CD14-positive monocyte (primary cell): ENCODE measurements at regions not wholly inside any gene's neighbourhood (a gene's known extent, or its start where the extent isn't known, plus 50 kb on each side); places are given as distances from the start of the nearest gene placed in this dataset.
A peak's percentile ranks its signal among the peaks of the same experiment; 100 is the strongest.

Experiments
- DNase-seq, 3 donors: peaks; one replicate each; pipeline ENCODE4 v3.0.0-alpha.2; 2011 to 2022
- H2AFZ ChIP-seq: 2 replicates; pipeline ENCODE4 v1.6.0; 2012; ENCODE audit warnings: mild to moderate bottlenecking, low read depth, low read length, inconsistent platforms; ENCODE audit not compliant: insufficient read depth, poor library complexity, severe bottlenecking
- H3K27ac ChIP-seq, 2 donors: 1 replicate in 1 of 2; 2 replicates in 1 of 2; pipeline ENCODE4 v1.5.1; 2012 to 2013; ENCODE audit warnings: low read length in 2 of 2, control low read depth in 1 of 2, inconsistent platforms in 1 of 2, low read depth in 1 of 2, mild to moderate bottlenecking in 1 of 2
- H3K27me3 ChIP-seq, 2 donors: one replicate each; pipeline versions ENCODE4 v1.6.0 to v1.6.1; 2011 to 2013; ENCODE audit warnings: low read length in 2 of 2; ENCODE audit not compliant: control insufficient read depth in 2 of 2, insufficient read depth in 2 of 2
- H3K36me3 ChIP-seq, 2 donors: replicated peaks in 1 of 2; 1 replicate in 1 of 2; 2 replicates in 1 of 2; pipeline versions ENCODE4 v1.5.1 to v1.6.1; 2012 to 2013; ENCODE audit warnings: low read length in 2 of 2, control low read depth in 1 of 2, inconsistent platforms in 1 of 2, mild to moderate bottlenecking in 1 of 2; ENCODE audit not compliant: insufficient read depth in 2 of 2, control insufficient read depth in 1 of 2
- H3K4me1 ChIP-seq, 2 donors: 1 replicate in 1 of 2; 2 replicates in 1 of 2; pipeline versions ENCODE4 v1.5.1 to v1.6.1; 2012 to 2013; ENCODE audit warnings: low read length in 2 of 2, control low read depth in 1 of 2, inconsistent platforms in 1 of 2, mild to moderate bottlenecking in 1 of 2, moderate library complexity in 1 of 2; ENCODE audit not compliant: insufficient read depth in 2 of 2, control insufficient read depth in 1 of 2
- H3K4me2 ChIP-seq: replicated peaks from 2 replicates; pipeline ENCODE3; 2012; ENCODE audit warnings: low read length, moderate library complexity, mild to moderate bottlenecking; ENCODE audit not compliant: poor library complexity, severe bottlenecking; ENCODE audit errors: extremely low read depth
- H3K4me3 ChIP-seq, 3 experiments: fragments of 200-600 bp in 1 of 3; sonication (generic) in 1 of 3; replicated peaks in 1 of 3; 1 replicate in 2 of 3; 2 replicates in 1 of 3; pipeline ENCODE4 v1.5.1; 2011 to 2013; ENCODE audit warnings: low read length in 3 of 3, mild to moderate bottlenecking in 3 of 3, control low read depth in 2 of 3, low read depth in 2 of 3, inconsistent platforms in 1 of 3, moderate library complexity in 1 of 3
- H3K79me2 ChIP-seq: 2 replicates; pipeline ENCODE4 v1.6.0; 2012; ENCODE audit warnings: mild to moderate bottlenecking, control low read depth, inconsistent platforms, low read length, moderate library complexity; ENCODE audit not compliant: insufficient read depth
- H3K9ac ChIP-seq: 2 replicates; pipeline ENCODE4 v1.6.0; 2017; ENCODE audit warnings: low read length, mild to moderate bottlenecking; ENCODE audit not compliant: insufficient read depth, poor library complexity, severe bottlenecking
- H3K9me3 ChIP-seq, 2 donors: replicated peaks in 1 of 2; 1 replicate in 1 of 2; 2 replicates in 1 of 2; pipeline versions ENCODE4 v1.5.1 to v1.6.1; 2012 to 2013; ENCODE audit warnings: low read length in 2 of 2, control low read depth in 1 of 2; ENCODE audit not compliant: control insufficient read depth in 1 of 2, insufficient read depth in 1 of 2
- H4K20me1 ChIP-seq: 2 replicates; pipeline ENCODE4 v1.6.0; 2012; ENCODE audit warnings: mild to moderate bottlenecking, low read length, control low read depth, moderate library complexity; ENCODE audit not compliant: insufficient read depth
- H3K27ac Mint-ChIP-seq, 7 donors: one replicate each; pipeline ENCODE4 v1.8.0; 2020; ENCODE audit warnings: mild to moderate bottlenecking in 7 of 7, mixed read lengths in 7 of 7, moderate library complexity in 6 of 7, inconsistent platforms in 2 of 7
- H3K27me3 Mint-ChIP-seq, 3 donors: one replicate each; pipeline ENCODE4 v1.8.0; 2021 to 2022; ENCODE audit warnings: low read depth in 3 of 3, mild to moderate bottlenecking in 3 of 3, mixed read lengths in 3 of 3, moderate library complexity in 3 of 3, inconsistent platforms in 1 of 3
- H3K36me3 Mint-ChIP-seq, 2 donors: one replicate each; pipeline ENCODE4 v1.8.0; 2020; ENCODE audit warnings: mixed read lengths in 2 of 2, inconsistent platforms in 1 of 2, mild to moderate bottlenecking in 1 of 2
- H3K4me1 Mint-ChIP-seq: one replicate; pipeline ENCODE4 v1.8.0; 2020; ENCODE audit warnings: mild to moderate bottlenecking, mixed read lengths
- H3K4me3 Mint-ChIP-seq, 2 donors: one replicate each; pipeline ENCODE4 v1.8.0; 2020; ENCODE audit warnings: mild to moderate bottlenecking in 2 of 2, mixed read lengths in 2 of 2, moderate library complexity in 1 of 2
- H3K9me3 Mint-ChIP-seq, 7 donors: one replicate each; pipeline ENCODE4 v1.8.0; 2020 to 2022; ENCODE audit warnings: mixed read lengths in 7 of 7, mild to moderate bottlenecking in 6 of 7, moderate library complexity in 6 of 7, inconsistent platforms in 2 of 7
- WGBS: methylation state at CpG from one replicate; pipeline ENCODE4 v1.1.5; 2013; ENCODE audit warnings: missing lambda C conversion rate; ENCODE audit not compliant: insufficient coverage; 5-methylcytosine and 5-hydroxymethylcytosine counted together
- intact Hi-C, 2 donors: fragments of 100-400 bp; cut with micrococcal nuclease; formaldehyde crosslinking; loops; one replicate each; pipeline versions ENCODE4 v1.15.0 to v1.15.1; 2023
- TF ChIP-seq, protein P1 (sequence below): fragments of 200-600 bp; IDR thresholded peaks from one replicate; pipeline ENCODE4 v1.8.0; 2022; ENCODE audit warnings: antibody characterized with exemption, mild to moderate bottlenecking

DNA sequence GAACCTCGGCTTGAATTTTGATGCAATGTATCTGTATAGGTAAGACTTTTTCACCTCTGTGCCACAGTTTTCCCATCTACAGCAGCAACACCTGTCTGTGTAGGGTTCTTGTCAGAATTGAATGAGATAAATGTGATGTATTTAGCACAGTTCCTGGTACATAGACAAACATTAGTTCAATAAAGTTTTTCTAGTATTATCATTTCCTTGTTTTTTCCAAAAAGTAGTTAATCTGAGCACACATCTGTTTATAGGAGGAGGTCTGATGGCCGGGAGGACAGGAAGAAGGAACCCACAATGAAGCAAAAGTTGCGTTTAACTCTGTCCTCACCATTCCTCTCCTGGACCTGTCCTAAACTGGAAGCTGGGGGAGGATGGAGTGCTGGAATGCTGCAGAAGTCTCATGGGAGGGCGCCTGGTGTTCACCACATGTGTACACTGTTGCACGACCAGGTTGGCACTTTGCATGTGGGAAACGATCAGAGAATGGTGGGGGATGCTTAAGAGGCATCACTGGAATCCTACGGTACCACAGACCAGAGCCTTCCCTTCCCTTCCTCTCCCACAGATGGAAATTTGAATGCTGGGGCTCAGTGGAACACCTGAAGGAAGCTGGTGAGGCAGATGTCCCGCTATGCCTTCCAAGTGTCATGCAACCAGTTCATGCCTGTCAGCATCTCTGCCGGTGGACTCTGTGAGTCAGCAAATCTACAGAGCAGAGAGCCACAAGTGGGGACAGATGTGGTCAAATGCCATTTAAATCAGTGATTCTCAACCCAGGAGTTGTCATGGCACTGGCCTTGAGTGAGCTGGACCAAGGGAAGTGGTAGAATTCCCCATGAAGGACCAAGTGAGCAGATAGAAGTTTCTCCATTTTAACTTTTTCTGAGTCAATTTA, 315.6 kb downstream of the DLEU7 start:
- Mint-ChIP-seq H3K4me3 (peak overlapping the region; percentile 47 to 61), H3K4me1 (peaks cover 44% of the 10 kb centered on the region), H3K27ac (peak overlapping the region in 2 of 7 donors; percentile 11 to 36), H3K36me3 (no peaks in the 10 kb centered on the region), H3K9me3 (no peaks in the 10 kb centered on the region), H3K27me3 (peaks cover 0 to 2% (median 0%) of the 10 kb centered on the region in 3 donors)
- no peak overlapping the region for H3K9ac ChIP-seq
- TF ChIP-seq, protein P1, sequence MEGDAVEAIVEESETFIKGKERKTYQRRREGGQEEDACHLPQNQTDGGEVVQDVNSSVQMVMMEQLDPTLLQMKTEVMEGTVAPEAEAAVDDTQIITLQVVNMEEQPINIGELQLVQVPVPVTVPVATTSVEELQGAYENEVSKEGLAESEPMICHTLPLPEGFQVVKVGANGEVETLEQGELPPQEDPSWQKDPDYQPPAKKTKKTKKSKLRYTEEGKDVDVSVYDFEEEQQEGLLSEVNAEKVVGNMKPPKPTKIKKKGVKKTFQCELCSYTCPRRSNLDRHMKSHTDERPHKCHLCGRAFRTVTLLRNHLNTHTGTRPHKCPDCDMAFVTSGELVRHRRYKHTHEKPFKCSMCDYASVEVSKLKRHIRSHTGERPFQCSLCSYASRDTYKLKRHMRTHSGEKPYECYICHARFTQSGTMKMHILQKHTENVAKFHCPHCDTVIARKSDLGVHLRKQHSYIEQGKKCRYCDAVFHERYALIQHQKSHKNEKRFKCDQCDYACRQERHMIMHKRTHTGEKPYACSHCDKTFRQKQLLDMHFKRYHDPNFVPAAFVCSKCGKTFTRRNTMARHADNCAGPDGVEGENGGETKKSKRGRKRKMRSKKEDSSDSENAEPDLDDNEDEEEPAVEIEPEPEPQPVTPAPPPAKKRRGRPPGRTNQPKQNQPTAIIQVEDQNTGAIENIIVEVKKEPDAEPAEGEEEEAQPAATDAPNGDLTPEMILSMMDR = no peak
- peak overlapping the region; percentile 46 for H3K4me2 ChIP-seq
- WGBS = 15% methylated on average over 2 of the region's 9 CpGs
- no peak overlapping the region for H3K27ac ChIP-seq
- peaks cover 19 to 32% of the 10 kb centered on the region in 2 donors for H3K4me1 ChIP-seq
- no peaks in the 10 kb centered on the region for H3K79me2 ChIP-seq
- H2AFZ ChIP-seq = peak overlapping the region; percentile 55
- no peaks in the 10 kb centered on the region for H3K36me3 ChIP-seq
- peak overlapping the region in 2 of 3 experiments; percentile 11 to 40 for H3K4me3 ChIP-seq
- peak in 1 of 3 donors; percentile 38 for DNase-seq
- no peaks in the 10 kb centered on the region for H4K20me1 ChIP-seq
- no peaks in the 10 kb centered on the region for H3K27me3 ChIP-seq
- H3K9me3 ChIP-seq = no peaks in the 10 kb centered on the region
- intact Hi-C loops = loop anchor here in 1 of 2 donors (10.0 kb wide), 1 partner anchor 213 kb away; no protein-coding TSS in a partner anchor

DNA sequence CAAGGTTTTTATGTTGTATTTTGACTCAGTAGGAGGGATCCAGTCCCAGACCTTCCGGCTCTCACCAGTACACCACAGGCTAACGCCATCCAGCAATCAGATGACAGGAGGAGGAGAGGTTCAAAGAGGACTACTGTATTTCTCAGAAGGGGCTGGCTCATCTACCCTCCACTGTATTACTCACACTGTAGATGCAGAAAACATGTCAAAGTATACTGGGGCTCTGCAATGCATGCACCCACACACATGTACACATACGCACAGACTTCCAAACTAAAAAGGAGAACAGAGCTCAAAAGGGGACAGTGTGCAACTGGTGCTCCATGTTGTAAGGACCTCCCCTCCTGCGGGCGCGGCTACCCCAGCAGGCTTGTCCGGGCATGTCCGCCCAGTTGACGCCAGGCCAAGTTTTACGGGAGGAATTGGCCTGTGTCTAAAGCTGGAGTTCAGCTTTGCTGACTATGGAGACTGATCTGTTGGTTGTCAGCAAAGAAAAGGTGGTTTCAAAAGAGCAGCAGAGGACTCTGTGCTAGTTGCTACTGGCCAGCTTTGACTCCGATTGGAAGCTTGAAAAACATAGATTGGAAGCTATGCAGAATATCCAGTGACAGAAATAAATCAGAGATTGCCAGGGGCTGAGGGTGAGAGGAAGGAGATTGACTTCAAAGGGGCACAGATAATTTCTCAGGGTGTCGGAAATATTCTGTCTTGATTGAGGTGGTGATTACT, 314.2 kb downstream of the DLEU7 start:
- Mint-ChIP-seq H3K36me3 (peaks cover 0 to 6% of the 10 kb centered on the region in 2 donors), H3K27me3 (peaks cover 0 to 2% (median 0%) of the 10 kb centered on the region in 3 donors), H3K4me1 (peaks cover 36% of the 10 kb centered on the region), H3K27ac (peak overlapping the region in 2 of 7 donors; percentile 61 to 67), H3K4me3 (no peak overlapping the region), H3K9me3 (peaks cover 0 to 6% (median 4%) of the 10 kb centered on the region in 7 donors)
- no peak for DNase-seq
- TF ChIP-seq, protein P1 = no peak
- H3K79me2 ChIP-seq = no peaks in the 10 kb centered on the region
- 93% methylated on average over 9 of the region's 12 CpGs for WGBS
- H3K27me3 ChIP-seq = no peaks in the 10 kb centered on the region
- intact Hi-C loops = loop anchor here in 1 of 2 donors (10.0 kb wide), 1 partner anchor 215 kb away; no protein-coding TSS in a partner anchor
- H3K36me3 ChIP-seq = no peaks in the 10 kb centered on the region
- H3K27ac ChIP-seq = no peak overlapping the region
- H4K20me1 ChIP-seq = no peaks in the 10 kb centered on the region
- H2AFZ ChIP-seq = no peak overlapping the region
- no peak overlapping the region for H3K9ac ChIP-seq
- peaks cover 19 to 32% of the 10 kb centered on the region in 2 donors for H3K4me1 ChIP-seq
- H3K4me2 ChIP-seq = no peak overlapping the region
- H3K4me3 ChIP-seq = no peak overlapping the region
- H3K9me3 ChIP-seq = peaks cover 0 to 2% of the 10 kb centered on the region in 2 donors
